Epithelial cell of esophagus (primary cell): ENCODE measurements at regions not wholly inside any gene's neighbourhood (a gene's known extent, or its start where the extent isn't known, plus 50 kb on each side); places are given as distances from the start of the nearest gene placed in this dataset.

Experiments used
- DNase-seq: peaks from one replicate; pipeline ENCODE4 v3.0.0; 2010; ENCODE audit warnings: low read depth
- H3K4me3 ChIP-seq: 2 replicates; pipeline ENCODE4 v1.5.1; 2011; ENCODE audit warnings: mild to moderate bottlenecking, low read length, control low read depth
- TF ChIP-seq, protein P1 (sequence below): IDR thresholded peaks from 2 replicates; pipeline ENCODE4 v1.5.1; 2011; ENCODE audit warnings: low read depth, mild to moderate bottlenecking, low read length, control low read depth, inconsistent platforms; ENCODE audit not compliant: insufficient read depth; ENCODE audit errors: missing control alignments

DNA sequence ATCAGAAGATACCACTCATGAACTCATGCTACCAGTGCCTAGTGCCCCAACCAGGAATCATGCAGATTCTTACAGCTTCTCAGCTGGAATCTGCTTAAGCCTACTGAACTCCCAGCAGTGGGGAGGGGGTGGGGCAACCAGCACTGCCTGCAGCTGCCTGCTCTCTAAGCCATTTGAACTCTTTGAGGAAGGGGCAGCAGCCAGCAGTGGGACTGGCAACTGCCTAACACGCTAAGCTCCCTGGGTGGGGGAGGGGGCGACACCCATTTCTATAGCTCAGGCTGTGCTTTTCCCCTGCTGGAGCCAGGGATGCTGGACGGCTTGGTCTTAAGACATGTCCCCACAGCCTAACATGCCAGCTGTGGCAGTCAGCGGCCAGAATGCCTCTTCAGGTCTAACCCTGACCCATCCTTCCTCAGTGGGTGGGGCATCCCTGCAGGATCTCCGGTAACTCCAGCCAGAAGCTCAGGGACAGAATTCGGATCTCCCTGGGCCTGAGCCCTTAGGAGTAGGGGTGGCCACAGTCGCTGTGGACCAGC lies 889.7 kb downstream of the CDH9 start:
- H3K4me3 ChIP-seq, result no peak overlapping the region
- DNase-seq, result no peak
- TF ChIP-seq, protein P1, sequence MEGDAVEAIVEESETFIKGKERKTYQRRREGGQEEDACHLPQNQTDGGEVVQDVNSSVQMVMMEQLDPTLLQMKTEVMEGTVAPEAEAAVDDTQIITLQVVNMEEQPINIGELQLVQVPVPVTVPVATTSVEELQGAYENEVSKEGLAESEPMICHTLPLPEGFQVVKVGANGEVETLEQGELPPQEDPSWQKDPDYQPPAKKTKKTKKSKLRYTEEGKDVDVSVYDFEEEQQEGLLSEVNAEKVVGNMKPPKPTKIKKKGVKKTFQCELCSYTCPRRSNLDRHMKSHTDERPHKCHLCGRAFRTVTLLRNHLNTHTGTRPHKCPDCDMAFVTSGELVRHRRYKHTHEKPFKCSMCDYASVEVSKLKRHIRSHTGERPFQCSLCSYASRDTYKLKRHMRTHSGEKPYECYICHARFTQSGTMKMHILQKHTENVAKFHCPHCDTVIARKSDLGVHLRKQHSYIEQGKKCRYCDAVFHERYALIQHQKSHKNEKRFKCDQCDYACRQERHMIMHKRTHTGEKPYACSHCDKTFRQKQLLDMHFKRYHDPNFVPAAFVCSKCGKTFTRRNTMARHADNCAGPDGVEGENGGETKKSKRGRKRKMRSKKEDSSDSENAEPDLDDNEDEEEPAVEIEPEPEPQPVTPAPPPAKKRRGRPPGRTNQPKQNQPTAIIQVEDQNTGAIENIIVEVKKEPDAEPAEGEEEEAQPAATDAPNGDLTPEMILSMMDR, result no peak

DNA sequence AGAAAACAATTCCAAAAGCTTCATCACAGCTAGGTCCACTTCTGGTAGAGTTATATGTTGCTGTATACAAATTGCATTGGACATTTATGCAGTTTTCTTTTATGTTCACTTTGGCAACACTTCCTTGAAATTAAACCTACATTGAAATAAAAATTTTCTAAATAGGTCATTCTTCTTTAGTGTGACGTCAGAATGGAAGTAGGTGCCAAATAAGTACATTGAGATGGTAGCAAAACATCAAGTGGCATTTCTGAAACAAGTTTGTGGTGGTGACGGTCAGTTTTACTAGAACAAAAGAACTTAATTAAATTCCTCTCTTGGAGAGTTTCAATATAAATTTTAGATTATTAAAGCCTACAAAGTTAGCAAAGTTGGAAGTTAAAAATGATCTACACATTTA lies 895.1 kb downstream of the CDH9 start:
- TF ChIP-seq, protein P1, result no peak

DNA sequence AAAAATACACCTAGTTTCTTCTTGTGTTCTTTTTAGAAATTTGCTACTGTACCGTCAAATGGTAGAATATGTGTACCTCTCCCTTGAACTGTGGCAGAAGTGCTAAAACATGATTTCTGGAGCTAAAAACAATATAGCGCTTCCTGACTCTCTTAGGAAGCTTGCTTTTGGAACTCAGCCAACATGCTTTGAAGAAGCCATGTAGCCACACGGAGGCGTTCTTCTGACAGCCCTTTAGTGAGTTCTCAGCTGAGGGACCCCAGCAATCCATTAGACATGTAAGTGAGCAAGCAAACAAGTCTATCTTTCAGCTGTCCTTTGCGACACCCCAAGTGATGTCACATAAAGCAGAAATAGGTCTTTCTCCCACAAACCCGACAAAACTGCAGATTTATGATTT lies 917.0 kb downstream of the CDH9 start:
- TF ChIP-seq, protein P1, result no peak
- no peak for DNase-seq
- H3K4me3 ChIP-seq, result no peak overlapping the region

More for the DNA sequence above, 895.1 kb downstream of the CDH9 start:
- no peak for DNase-seq
- H3K4me3 ChIP-seq, result no peak overlapping the region

DNA sequence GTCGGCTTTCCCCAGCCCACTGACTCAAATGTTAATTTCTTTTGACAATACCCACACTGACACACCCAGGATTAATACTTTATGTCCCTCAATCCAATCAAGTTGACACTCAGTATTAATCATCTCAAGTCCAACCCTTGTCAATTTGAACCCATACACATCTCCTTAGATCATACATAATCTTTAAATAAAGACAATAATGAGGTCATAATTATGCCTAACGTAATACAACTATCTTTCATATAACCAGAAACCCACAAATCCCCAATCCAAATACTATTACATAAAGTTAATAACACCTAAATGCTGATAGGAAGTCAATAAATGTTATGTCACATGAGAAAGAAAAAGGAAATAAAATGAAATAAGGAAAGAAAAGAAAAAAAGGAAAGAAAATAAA lies 934.2 kb downstream of the CDH9 start:
- TF ChIP-seq, protein P1, result no peak
- DNase-seq, result no peak
- H3K4me3 ChIP-seq, result no peak overlapping the region

DNA sequence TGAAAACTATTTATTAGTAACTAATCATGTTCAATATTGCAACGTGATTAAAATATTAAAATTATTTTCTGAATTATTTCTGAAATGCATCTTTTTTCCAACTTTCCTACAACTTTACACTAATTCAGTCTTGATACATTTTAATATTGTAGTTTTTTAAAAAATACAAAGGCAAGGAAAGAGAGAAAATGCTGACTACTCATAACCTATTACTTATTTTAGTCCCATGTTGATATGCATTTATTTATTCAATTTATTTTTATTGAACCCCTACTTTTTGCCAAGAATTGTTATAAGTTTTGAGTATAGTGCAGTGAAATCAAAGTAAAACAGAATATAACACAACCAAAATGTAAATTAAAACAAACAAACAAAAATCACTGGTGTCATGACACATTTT lies 978.2 kb downstream of the CDH9 start:
- H3K4me3 ChIP-seq, result no peak overlapping the region
- TF ChIP-seq, protein P1, result no peak
- no peak for DNase-seq

DNA sequence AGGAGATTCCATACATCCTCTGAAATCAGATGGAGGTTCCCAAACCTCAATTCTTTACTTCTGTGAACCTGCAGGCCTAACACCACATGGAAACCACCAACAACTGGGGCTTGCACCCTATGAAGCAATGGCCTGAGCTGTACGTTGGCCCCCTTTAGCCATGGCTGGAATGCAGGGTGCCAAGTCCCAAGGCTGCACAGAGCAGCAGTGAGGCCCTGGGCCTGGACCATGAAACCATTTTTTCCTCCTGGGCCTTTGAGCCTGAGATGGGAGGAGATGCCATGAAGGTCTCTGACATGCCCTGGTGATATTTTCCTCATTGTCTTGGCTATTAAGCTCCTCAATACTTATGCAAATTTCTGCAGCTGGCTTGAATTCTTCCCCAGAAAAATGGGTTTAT lies 983.8 kb downstream of the CDH9 start:
- H3K4me3 ChIP-seq, result no peak overlapping the region
- TF ChIP-seq, protein P1, result no peak
- DNase-seq, result no peak

DNA sequence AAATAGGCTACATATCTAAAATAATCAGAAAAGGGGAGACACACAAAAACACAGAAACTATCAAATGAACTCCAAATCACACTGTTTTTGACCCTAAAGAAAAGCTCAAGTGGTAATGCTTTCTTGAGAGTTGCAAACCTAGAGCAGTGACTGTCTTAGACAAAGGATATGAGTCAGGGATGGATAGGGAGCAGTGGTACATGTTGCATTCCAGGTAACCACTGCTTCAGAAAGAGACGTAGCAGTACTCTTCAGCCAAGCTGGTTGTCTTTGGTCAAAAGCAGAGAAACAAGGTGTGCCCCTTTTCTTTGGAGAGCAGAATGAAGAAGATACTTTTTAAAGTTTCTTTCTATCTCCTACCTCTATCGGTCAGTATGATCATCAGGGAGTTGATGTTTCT lies 1003.6 kb downstream of the CDH9 start:
- TF ChIP-seq, protein P1, result no peak
- H3K4me3 ChIP-seq, result no peak overlapping the region
- no peak for DNase-seq
